ENCODE measurements at regions not wholly inside any gene's neighbourhood (a gene's known extent, or its start where the extent isn't known, plus 50 kb on each side); places are given as distances from the start of the nearest gene placed in this dataset.

DNA sequence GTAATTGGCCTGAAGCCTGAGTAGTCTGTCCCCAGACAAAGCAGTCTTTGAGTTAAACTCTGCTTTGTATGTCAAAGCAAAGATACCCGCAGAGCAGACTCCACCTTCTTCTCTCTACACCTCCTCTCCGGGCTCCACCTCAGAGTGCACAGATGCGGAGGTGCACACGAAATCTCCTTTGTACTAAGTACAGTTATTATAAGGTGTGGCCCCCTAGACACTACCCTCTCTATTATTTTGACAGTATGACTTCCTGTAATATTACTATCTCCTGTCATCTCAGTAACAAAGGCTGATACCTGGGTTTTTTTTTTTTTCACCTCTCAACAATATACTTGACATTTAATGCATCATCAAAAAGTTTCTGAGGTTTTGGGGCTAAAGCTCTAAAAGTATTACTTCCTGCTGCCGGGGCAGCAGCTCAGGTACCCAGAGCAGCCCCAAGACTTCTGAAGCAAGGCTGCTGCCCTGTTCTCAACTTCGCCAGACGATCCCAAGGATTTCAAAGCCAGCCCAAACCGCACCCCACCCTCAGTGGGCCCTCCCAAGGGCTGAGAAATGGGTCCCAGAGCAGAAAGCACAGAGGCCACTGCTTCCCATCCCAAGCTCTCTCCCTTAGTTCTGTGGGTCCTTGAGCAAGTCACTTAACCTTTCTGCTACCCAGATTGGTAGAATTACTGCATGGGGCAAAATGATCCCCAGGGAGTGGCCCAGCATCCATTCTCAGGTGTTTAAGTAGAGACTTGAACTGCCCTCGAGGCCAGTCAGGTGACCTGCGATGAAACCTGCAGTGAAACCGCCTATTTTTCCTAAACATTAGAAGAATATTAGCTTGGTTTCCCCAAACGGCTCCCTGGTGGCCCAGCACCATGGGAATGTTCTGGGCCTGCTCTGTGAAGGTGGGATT, 180.6 kb downstream of the FOXO1 start:
- CTCF ChIA-PET = interaction anchor here (1.2 to 1.7 kb wide), 3 partner anchors 11 to 95 kb away, joined by 3 to 5 read pairs (median 3); no protein-coding TSS in a partner anchor
- H3K9me3 Mint-ChIP-seq (ENCODE audit: insufficient read depth) = no peaks in the 10 kb centered on the region
- POLR2A ChIA-PET = interaction anchor here (0.6 to 1.6 kb wide), 7 partner anchors 9 to 295 kb away, joined by 3 to 10 read pairs (median 4); no protein-coding TSS in a partner anchor
- ATAC-seq (peak; percentile 95), DNase-seq (peak; percentile 84)
- H3K27me3 Mint-ChIP-seq (ENCODE audit: low read depth) = no peaks in the 10 kb centered on the region
- peaks cover 14% of the 10 kb centered on the region for H3K36me3 Mint-ChIP-seq (ENCODE audit: low read depth)
- peaks cover 80% of the 10 kb centered on the region for H3K4me1 Mint-ChIP-seq (ENCODE audit: low read depth)
- H3K4me3 Mint-ChIP-seq = peak overlapping the region; percentile 63
- peak overlapping the region; percentile 93 for H3K27ac Mint-ChIP-seq

DNA sequence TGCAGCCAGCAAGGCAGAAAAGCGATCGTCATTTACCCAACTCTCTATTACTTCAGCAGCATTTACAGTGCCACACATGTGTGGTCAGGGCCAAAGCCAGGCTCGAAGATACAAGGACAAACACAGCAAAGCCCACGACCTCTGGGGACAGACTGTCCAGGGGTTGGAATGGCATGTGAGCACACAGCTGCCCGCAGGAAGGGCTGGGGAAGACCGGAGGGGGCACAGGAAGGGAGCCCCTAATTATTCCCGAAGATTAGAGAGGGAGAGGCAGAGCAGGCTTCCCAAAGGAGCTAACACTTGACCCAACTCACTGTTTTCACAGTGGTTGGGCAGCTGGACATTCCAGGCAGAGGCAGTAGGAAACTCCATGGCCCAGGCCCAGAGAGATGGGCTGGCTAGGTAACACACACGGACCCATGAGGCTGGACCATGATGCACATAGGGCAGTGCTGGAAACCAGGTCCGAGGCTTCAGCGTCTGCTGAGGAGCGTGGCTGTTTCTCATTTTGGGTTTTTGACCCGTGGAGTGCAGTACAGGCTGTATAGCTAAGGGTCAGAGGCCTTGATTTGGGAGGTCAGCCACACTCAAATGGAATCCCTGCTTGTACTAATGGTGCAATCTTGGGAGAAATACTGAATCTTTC, 179.8 kb downstream of the FOXO1 start:
- Mint-ChIP-seq H3K4me3 (no peak overlapping the region), H3K27ac (peak overlapping the region; percentile 93), H3K9me3 (ENCODE audit: insufficient read depth) (no peaks in the 10 kb centered on the region), H3K27me3 (ENCODE audit: low read depth) (no peaks in the 10 kb centered on the region), H3K36me3 (ENCODE audit: low read depth) (peaks cover 18% of the 10 kb centered on the region), H3K4me1 (ENCODE audit: low read depth) (peaks cover 77% of the 10 kb centered on the region)
- CTCF ChIA-PET = interaction anchor here (1.2 to 1.5 kb wide), 2 partner anchors 11 to 96 kb away, joined by 3 to 5 read pairs; no protein-coding TSS in a partner anchor
- DNase-seq (no peak), ATAC-seq (no peak)
- POLR2A ChIA-PET = interaction anchor here (1.0 to 1.6 kb wide), 5 partner anchors 8 to 178 kb away, joined by 3 to 10 read pairs (median 7); no protein-coding TSS in a partner anchor

- Mint-ChIP-seq H3K27me3 (ENCODE audit: low read depth) (no peaks in the 10 kb centered on the region), H3K4me1 (ENCODE audit: low read depth) (peaks cover 75% of the 10 kb centered on the region), H3K4me3 (no peak overlapping the region), H3K9me3 (ENCODE audit: insufficient read depth) (no peaks in the 10 kb centered on the region), H3K36me3 (ENCODE audit: low read depth) (peaks cover 9% of the 10 kb centered on the region), H3K27ac (peak overlapping the region; percentile 84)
- ATAC-seq (no peak), DNase-seq (no peak)
- POLR2A ChIA-PET = no interaction called here
- CTCF ChIA-PET = interaction anchor here (0.5 kb wide), 1 partner anchor 87 kb away, joined by 3 read pairs; no protein-coding TSS in a partner anchor
These were observed 177.5 kb downstream of the FOXO1 start for GRCh38 chr13:40488869-40489391.

DNA sequence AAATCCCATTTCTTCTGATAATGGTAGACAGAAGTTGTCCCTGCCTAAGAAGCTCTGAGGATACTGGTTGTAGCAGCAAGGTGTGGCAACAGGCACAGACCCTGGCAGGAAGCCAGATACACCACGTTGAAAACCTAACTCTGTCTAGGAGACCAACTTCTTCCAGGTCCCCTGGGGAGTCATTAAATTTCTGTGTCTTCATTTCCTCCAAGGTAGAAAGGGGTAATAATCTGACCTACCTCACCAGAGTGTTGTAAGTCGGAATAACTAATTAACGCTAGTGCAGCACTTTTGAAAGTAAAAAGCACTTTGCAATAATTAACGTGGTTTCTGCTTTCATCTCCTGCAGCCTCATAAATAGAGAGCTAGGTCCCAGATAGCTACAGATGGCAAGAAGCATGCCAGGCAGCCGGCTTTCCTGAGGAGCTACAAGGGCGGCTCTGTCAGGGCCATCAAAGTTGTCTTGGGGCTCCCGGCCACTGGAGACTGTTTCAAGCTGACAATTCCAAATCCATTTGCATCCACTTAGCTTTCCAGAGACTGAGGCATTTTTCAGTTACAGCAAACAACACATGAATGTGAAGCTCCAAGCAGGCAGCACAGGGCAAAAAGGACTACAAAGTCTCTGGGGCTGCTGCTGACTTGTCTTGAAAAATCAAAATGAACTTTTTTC, 176.2 kb downstream of the FOXO1 start:
- peak overlapping the region; percentile 42 for H3K4me3 Mint-ChIP-seq
- no peaks in the 10 kb centered on the region for H3K9me3 Mint-ChIP-seq (ENCODE audit: insufficient read depth)
- CTCF ChIA-PET = interaction anchor here (0.8 to 1.5 kb wide), 3 partner anchors 28 to 421 kb away, joined by 3 to 5 read pairs (median 3); no protein-coding TSS in a partner anchor
- peak; percentile 16 for ATAC-seq
- DNase-seq = peak; percentile 74
- POLR2A ChIA-PET = interaction anchor here (0.6 to 2.4 kb wide), 2 partner anchors 101 to 271 kb away, joined by 3 to 9 read pairs; no protein-coding TSS in a partner anchor
- H3K27me3 Mint-ChIP-seq (ENCODE audit: low read depth) = no peaks in the 10 kb centered on the region
- peaks cover 75% of the 10 kb centered on the region for H3K4me1 Mint-ChIP-seq (ENCODE audit: low read depth)
- H3K27ac Mint-ChIP-seq = peak overlapping the region; percentile 84
- peaks cover 6% of the 10 kb centered on the region for H3K36me3 Mint-ChIP-seq (ENCODE audit: low read depth)

DNA sequence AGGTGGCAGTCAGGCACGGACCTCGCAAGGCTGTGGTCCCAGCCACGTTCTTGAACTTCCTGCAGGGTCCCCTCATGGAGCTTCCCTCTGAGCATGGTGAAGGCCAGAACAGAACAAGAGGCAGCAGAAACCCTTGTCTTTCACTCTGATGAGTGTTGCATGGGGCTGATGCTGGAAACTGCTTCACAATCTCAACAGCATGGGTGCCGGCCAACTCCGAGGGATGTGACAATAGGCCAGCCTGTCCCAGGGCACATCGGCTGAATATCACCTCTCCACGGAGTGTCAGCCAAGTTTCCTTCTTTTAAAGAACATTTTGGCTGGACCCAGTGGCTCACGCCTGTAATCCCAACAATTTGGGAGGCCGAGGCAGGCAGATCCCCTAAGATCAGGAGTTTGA, 173.9 kb downstream of the FOXO1 start:
- H3K27ac Mint-ChIP-seq = no peak overlapping the region
- H3K36me3 Mint-ChIP-seq (ENCODE audit: low read depth) = peaks cover 7% of the 10 kb centered on the region
- H3K4me1 Mint-ChIP-seq (ENCODE audit: low read depth) = peaks cover 79% of the 10 kb centered on the region
- H3K9me3 Mint-ChIP-seq (ENCODE audit: insufficient read depth) = no peaks in the 10 kb centered on the region
- no peaks in the 10 kb centered on the region for H3K27me3 Mint-ChIP-seq (ENCODE audit: low read depth)
- no peak for DNase-seq
- POLR2A ChIA-PET = no interaction called here
- CTCF ChIA-PET = interaction anchor here (2.0 kb wide), 1 partner anchor 16 kb away, joined by 6 read pairs; no protein-coding TSS in a partner anchor
- no peak overlapping the region for H3K4me3 Mint-ChIP-seq
- ATAC-seq = no peak

- ChIA-PET CTCF (interaction anchor here (0.6 to 2.0 kb wide), 6 partner anchors 14 to 174 kb away, joined by 3 to 6 read pairs (median 3); no protein-coding TSS in a partner anchor), POLR2A (interaction anchor here (0.8 to 1.7 kb wide), 10 partner anchors 8 to 171 kb away, joined by 3 to 9 read pairs (median 4); no protein-coding TSS in a partner anchor)
- H3K27me3 Mint-ChIP-seq (ENCODE audit: low read depth) = no peaks in the 10 kb centered on the region
- peak overlapping the region; percentile 57 for H3K4me3 Mint-ChIP-seq
- H3K27ac Mint-ChIP-seq = peak overlapping the region; percentile 95
- H3K4me1 Mint-ChIP-seq (ENCODE audit: low read depth) = peaks cover 75% of the 10 kb centered on the region
- peaks cover 7% of the 10 kb centered on the region for H3K36me3 Mint-ChIP-seq (ENCODE audit: low read depth)
- H3K9me3 Mint-ChIP-seq (ENCODE audit: insufficient read depth) = no peaks in the 10 kb centered on the region
- DNase-seq = no peak
- peak; percentile 43 for ATAC-seq
These were observed 171.9 kb downstream of the FOXO1 start for GRCh38 chr13:40494513-40494912.

DNA sequence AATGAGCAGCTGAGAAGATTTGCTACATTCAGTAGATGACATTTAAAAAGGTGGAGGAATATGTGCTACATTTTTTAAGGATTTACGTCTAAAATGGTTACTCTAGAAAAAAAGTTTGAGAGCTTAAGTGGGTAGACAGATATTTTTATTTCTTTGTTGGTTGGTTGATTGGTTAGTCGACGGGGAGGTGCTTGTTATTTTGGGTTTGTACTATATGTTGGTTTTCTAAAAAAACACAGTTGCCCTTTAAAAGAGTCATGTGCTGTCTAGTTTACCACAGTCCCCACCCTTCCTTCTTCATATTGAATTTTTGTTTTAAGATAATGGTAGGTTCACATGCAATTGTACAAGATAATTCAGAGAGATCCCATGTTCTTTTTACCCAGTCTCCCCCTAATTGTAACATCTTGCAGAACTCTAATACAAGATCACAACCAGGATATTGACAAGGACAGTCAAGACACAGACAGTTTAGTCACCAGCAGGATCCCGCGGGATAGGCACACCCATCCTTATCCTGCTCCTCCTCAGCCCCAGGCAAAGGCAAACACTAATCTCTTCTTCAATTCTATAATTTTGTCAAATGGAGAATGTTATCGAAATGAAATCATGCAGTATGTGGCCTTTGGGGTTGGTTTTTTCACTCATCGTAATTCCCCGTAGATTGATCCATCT, 171.4 kb downstream of the FOXO1 start:
- ATAC-seq = peak; percentile 39
- CTCF ChIA-PET = interaction anchor here (0.6 to 1.4 kb wide), 6 partner anchors 13 to 174 kb away, joined by 3 to 4 read pairs (median 3); no protein-coding TSS in a partner anchor
- peak overlapping the region; percentile 95 for H3K27ac Mint-ChIP-seq
- POLR2A ChIA-PET = interaction anchor here (0.6 to 1.7 kb wide), 9 partner anchors 9 to 170 kb away, joined by 3 to 9 read pairs (median 4); no protein-coding TSS in a partner anchor
- peaks cover 69% of the 10 kb centered on the region for H3K4me1 Mint-ChIP-seq (ENCODE audit: low read depth)
- H3K9me3 Mint-ChIP-seq (ENCODE audit: insufficient read depth) = no peaks in the 10 kb centered on the region
- H3K4me3 Mint-ChIP-seq = peak overlapping the region; percentile 57
- H3K36me3 Mint-ChIP-seq (ENCODE audit: low read depth) = peaks cover 7% of the 10 kb centered on the region
- no peak for DNase-seq
- no peaks in the 10 kb centered on the region for H3K27me3 Mint-ChIP-seq (ENCODE audit: low read depth)

GRCh38 chr13:40495621-40496001, 170.8 kb downstream of the FOXO1 start:
- Mint-ChIP-seq H3K4me3 (no peak overlapping the region), H3K36me3 (ENCODE audit: low read depth) (peaks cover 7% of the 10 kb centered on the region), H3K27me3 (ENCODE audit: low read depth) (no peaks in the 10 kb centered on the region), H3K4me1 (ENCODE audit: low read depth) (peaks cover 64% of the 10 kb centered on the region), H3K9me3 (ENCODE audit: insufficient read depth) (no peaks in the 10 kb centered on the region), H3K27ac (peak overlapping the region; percentile 16)
- ChIA-PET CTCF (interaction anchor here (1.0 kb wide), 1 partner anchor 13 kb away, joined by 3 read pairs; no protein-coding TSS in a partner anchor), POLR2A (interaction anchor here (1.7 kb wide), 1 partner anchor 9 kb away, joined by 7 read pairs; no protein-coding TSS in a partner anchor)
- no peak for DNase-seq
- no peak for ATAC-seq

- CTCF ChIA-PET = interaction anchor here (1.3 kb wide), 1 partner anchor 10 kb away, joined by 5 read pairs; no protein-coding TSS in a partner anchor
These were observed 170.2 kb downstream of the FOXO1 start for GRCh38 chr13:40496035-40496810.

DNA sequence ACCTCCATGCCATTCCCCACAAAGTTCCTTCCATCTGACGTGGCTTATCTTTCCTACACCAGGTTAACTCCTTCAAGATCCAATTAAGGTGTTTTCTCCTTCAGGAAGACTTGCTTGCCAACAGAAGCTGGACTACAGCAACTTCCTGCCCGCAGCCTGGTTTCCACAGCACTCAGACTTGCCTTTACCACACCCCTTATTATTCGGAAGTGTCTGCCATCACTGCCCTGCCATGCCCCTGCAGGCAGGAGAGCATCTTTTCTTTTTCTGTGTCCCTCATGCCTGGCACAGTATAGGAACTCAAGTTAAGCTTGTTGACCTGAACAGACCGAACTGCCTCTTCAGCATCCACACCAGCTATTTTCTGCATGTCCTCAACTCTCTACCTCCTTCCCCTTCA, 168.0 kb downstream of the FOXO1 start:
- no peak for DNase-seq
- Mint-ChIP-seq H3K36me3 (ENCODE audit: low read depth) (peaks cover 3% of the 10 kb centered on the region), H3K4me1 (ENCODE audit: low read depth) (peaks cover 49% of the 10 kb centered on the region), H3K27me3 (ENCODE audit: low read depth) (no peaks in the 10 kb centered on the region), H3K9me3 (ENCODE audit: insufficient read depth) (no peaks in the 10 kb centered on the region), H3K27ac (no peak overlapping the region), H3K4me3 (no peak overlapping the region)
- no peak for ATAC-seq
- ChIA-PET POLR2A (no interaction called here), CTCF (no interaction called here)

More at GRCh38 chr13:40496035-40496810, 170.2 kb downstream of the FOXO1 start:
- no peak for DNase-seq
- POLR2A ChIA-PET = interaction anchor here (1.6 to 1.7 kb wide), 2 partner anchors 10 to 168 kb away, joined by 5 to 7 read pairs; no protein-coding TSS in a partner anchor
- Mint-ChIP-seq H3K27me3 (ENCODE audit: low read depth) (no peaks in the 10 kb centered on the region), H3K4me1 (ENCODE audit: low read depth) (peaks cover 62% of the 10 kb centered on the region), H3K9me3 (ENCODE audit: insufficient read depth) (no peaks in the 10 kb centered on the region), H3K36me3 (ENCODE audit: low read depth) (peaks cover 6% of the 10 kb centered on the region), H3K4me3 (no peak overlapping the region), H3K27ac (no peak overlapping the region)
- no peak for ATAC-seq
